ENCODE measurements at regions not wholly inside any gene's neighbourhood (a gene's known extent, or its start where the extent isn't known, plus 50 kb on each side); places are given as distances from the start of the nearest gene placed in this dataset.

- no peaks in the 10 kb centered on the region for H3K36me3 Mint-ChIP-seq (ENCODE audit: low read depth)
- H3K9me3 Mint-ChIP-seq, result peaks cover 1% of the 10 kb centered on the region
- POLR2A ChIA-PET, result no interaction called here
- CTCF ChIA-PET, result no interaction called here
- no peaks in the 10 kb centered on the region for H3K4me1 Mint-ChIP-seq (ENCODE audit: low read depth)
- no peak overlapping the region for H3K27ac Mint-ChIP-seq
- TF ChIP-seq CTCF (IDR thresholded peaks at IDR 0.05), result no peak
- ATAC-seq, result no peak
- no peak overlapping the region for H3K4me3 Mint-ChIP-seq
- no peaks in the 10 kb centered on the region for H3K27me3 Mint-ChIP-seq
- intact Hi-C loops (cut with micrococcal nuclease), result no loop called here
- no peak for DNase-seq
Observed at GRCh38 chr6:92122746-92123145, 1296.6 kb downstream of the EPHA7 start.

- Mint-ChIP-seq H3K4me1 (ENCODE audit: low read depth) (no peaks in the 10 kb centered on the region), H3K27ac (no peak overlapping the region), H3K27me3 (no peaks in the 10 kb centered on the region), H3K36me3 (ENCODE audit: low read depth) (no peaks in the 10 kb centered on the region), H3K9me3 (peaks cover 1% of the 10 kb centered on the region), H3K4me3 (no peak overlapping the region)
- DNase-seq, result no peak
- intact Hi-C loops (cut with micrococcal nuclease), result no loop called here
- POLR2A ChIA-PET, result no interaction called here
- TF ChIP-seq CTCF (IDR thresholded peaks at IDR 0.05), result no peak
- CTCF ChIA-PET, result interaction anchor here (1.2 kb wide), 1 partner anchor 11 kb away, joined by 3 read pairs; no protein-coding TSS in a partner anchor
- ATAC-seq, result no peak
Observed at GRCh38 chr6:92121228-92121627, 1298.1 kb downstream of the EPHA7 start.

GRCh38 chr6:92117800-92118199, 1301.6 kb downstream of the EPHA7 start:
- H3K36me3 Mint-ChIP-seq (ENCODE audit: low read depth), result no peaks in the 10 kb centered on the region
- TF ChIP-seq CTCF (IDR thresholded peaks at IDR 0.05), result no peak
- intact Hi-C loops (cut with micrococcal nuclease), result no loop called here

GRCh38 chr6:92114797-92115196, 1304.6 kb downstream of the EPHA7 start:
- H3K9me3 Mint-ChIP-seq, result no peaks in the 10 kb centered on the region
- no peaks in the 10 kb centered on the region for H3K36me3 Mint-ChIP-seq (ENCODE audit: low read depth)
- ATAC-seq, result no peak
- ChIA-PET CTCF (interaction anchor here (1.0 kb wide), 1 partner anchor 31 kb away, joined by 3 read pairs; no protein-coding TSS in a partner anchor), POLR2A (no interaction called here)
- no peaks in the 10 kb centered on the region for H3K27me3 Mint-ChIP-seq
- H3K27ac Mint-ChIP-seq, result no peak overlapping the region
- H3K4me1 Mint-ChIP-seq (ENCODE audit: low read depth), result no peaks in the 10 kb centered on the region
- no peak for TF ChIP-seq CTCF (IDR thresholded peaks at IDR 0.05)
- DNase-seq, result no peak
- no peak overlapping the region for H3K4me3 Mint-ChIP-seq
- intact Hi-C loops (cut with micrococcal nuclease), result no loop called here

More at GRCh38 chr6:92117800-92118199, 1301.6 kb downstream of the EPHA7 start:
- H3K9me3 Mint-ChIP-seq, result peaks cover 1% of the 10 kb centered on the region
- no peaks in the 10 kb centered on the region for H3K4me1 Mint-ChIP-seq (ENCODE audit: low read depth)
- CTCF ChIA-PET, result no interaction called here
- no peak overlapping the region for H3K4me3 Mint-ChIP-seq
- no peak overlapping the region for H3K27ac Mint-ChIP-seq
- POLR2A ChIA-PET, result no interaction called here
- H3K27me3 Mint-ChIP-seq, result no peaks in the 10 kb centered on the region
- ATAC-seq, result no peak
- DNase-seq, result no peak

GRCh38 chr6:92114091-92114675, 1305.2 kb downstream of the EPHA7 start:
- H3K27ac Mint-ChIP-seq, result no peak overlapping the region
- TF ChIP-seq CTCF (IDR thresholded peaks at IDR 0.05), result no peak
- H3K4me3 Mint-ChIP-seq, result no peak overlapping the region
- intact Hi-C loops (cut with micrococcal nuclease), result no loop called here
- ChIA-PET POLR2A (no interaction called here), CTCF (interaction anchor here (1.0 kb wide), 1 partner anchor 32 kb away, joined by 3 read pairs; no protein-coding TSS in a partner anchor)
- ATAC-seq (no peak), DNase-seq (no peak)
- H3K9me3 Mint-ChIP-seq, result no peaks in the 10 kb centered on the region
- no peaks in the 10 kb centered on the region for H3K4me1 Mint-ChIP-seq (ENCODE audit: low read depth)
- no peaks in the 10 kb centered on the region for H3K36me3 Mint-ChIP-seq (ENCODE audit: low read depth)
- H3K27me3 Mint-ChIP-seq, result no peaks in the 10 kb centered on the region

Measured in activated CD8-positive, alpha-beta T cell treated with anti-CD3 and anti-CD28 coated beads for 36 hours (primary cell).